Left colon (tissue), 2 donors: ENCODE measurements at regions not wholly inside any gene's neighbourhood (a gene's known extent, or its start where the extent isn't known, plus 50 kb on each side); places are given as distances from the start of the nearest gene placed in this dataset.

ENCODE experiments used
- ATAC-seq: fragments of 200-7000 bp; cut with Tn5 transposase; one replicate; pipeline ENCODE4 v1.9.1; 2020; ENCODE audit warnings: mild to moderate bottlenecking, moderate library complexity
- DNase-seq, 2 donors: peaks; one replicate each; pipeline ENCODE4 v3.0.0-alpha.2; 2020
- intact Hi-C, 2 donors: fragments of 100-400 bp; cut with DNase I in 1 of 2; cut with micrococcal nuclease in 1 of 2; formaldehyde crosslinking; loops; one replicate each; pipeline versions ENCODE4 v1.11.2 to v1.14.0; 2022; cut with DNase I, micrococcal nuclease
- donor health status: DM: no; HTN: no; CAD: no.
- donor health status: DM: yes; HTN: yes; CAD: no.

DNA sequence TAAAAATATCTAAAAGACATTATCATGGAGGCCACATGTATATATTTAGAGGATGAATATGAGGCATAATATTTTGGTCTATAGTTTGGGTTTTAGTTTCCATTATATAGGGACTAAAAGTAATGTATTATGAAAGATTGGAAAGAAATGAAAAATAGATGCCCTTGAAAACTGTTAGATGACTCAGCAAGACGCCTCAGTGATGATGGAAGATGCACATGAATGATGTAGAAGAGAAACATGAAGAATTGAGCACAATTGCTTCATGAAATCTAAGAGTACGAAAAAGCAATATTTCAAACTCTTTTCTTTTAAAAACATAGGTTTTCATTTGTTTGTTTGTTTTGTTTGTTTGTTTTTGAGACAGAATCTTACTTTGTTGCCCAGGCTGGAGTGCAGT, 89.8 kb downstream of the ARL4A start:
- intact Hi-C loops, result no loop called here
- DNase-seq, result no peak
- no peak for ATAC-seq

DNA sequence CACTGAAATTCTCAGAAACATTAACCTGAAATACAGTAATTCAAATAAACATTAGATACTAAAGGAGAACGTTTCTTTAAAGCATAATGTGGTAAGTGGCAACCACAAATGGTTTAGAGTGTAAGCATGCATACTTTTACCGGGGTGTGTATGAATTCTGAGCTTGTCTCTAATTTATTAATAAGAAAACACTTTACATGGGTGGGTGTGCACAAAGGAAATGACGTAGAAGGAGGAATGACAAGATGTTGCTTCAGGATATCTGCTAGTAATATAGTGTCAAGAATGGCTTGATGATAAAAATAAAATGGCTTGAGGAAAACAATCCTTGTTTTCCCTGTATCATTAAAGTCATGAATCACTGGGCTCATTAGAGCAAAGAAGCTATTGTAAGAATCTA, 92.5 kb downstream of the ARL4A start:
- no peak for ATAC-seq
- intact Hi-C loops, result no loop called here

DNA sequence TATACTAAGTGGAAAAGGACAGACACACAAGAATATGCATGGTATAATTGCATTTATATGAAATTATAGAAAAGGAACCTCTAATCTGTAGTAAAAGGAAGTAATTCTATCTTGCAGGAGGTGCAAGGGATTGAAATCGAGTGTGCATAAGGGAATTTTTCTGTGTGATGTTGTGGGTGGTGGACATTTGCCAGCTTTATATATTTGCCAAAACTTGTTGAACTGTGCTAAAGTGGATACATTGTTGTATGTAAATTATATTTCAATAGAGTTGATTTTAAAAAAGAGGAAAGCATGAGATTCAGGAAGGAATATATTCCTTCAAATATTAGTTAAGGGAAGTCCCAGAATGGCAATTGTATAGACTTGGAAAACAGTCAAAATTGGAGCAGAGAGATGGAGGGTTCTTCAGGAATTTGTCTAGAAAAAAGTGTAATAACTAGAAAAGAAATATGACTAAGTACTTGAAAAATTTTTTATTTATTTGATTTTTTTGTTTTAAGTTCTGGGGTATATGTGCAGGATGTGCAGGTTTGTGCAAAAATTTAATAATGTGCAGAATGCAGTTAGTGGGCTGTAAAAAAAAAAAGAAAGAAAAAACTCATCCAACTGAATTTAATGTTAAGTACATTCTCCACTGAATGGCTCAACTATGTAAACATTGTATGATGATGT, 96.1 kb downstream of the ARL4A start:
- DNase-seq, result no peak
- no peak for ATAC-seq
- intact Hi-C loops, result no loop called here

More for the DNA sequence above, 92.5 kb downstream of the ARL4A start:
- DNase-seq, result no peak

DNA sequence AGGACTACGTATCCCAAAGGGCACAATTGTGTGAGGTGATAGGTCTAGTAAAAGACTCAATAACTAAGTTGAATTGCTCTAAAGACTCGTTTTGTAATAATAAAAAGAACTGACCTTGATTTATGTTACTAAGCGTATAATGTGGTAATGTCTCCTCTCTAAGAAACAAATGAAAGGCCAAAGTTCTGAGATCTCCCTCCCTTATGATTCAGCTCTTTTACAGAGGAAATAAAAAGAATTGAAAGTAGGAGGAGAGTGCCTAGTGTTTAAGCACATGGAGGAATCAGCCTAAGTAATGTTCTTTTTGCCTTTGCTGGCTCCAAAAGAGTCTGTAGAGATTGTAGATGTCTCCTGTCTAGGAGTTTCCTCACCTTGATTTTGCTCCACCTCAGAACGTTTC, 98.0 kb downstream of the ARL4A start:
- ATAC-seq (peak; percentile 99), DNase-seq (no peak)
- intact Hi-C loops, result no loop called here

DNA sequence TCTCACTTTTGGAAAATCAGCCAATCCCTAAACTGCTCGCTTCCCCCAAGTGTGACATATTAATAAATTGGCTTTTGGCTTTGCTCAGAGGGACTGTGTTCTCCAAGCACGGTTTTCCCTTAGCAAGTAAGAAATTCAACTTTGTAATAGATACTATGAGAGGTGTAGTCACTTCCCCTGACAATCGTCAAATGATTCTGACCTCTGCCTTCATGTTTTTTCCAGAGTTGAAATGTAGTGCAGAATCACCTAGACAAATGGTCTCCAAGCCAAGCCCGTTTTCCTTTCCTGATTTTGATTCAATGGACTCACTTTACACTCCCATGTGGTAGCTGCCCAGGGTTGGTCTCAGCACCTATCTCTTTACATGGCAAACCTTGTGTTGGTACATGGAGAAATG, 99.1 kb downstream of the ARL4A start:
- no peak for DNase-seq
- ATAC-seq, result peak; percentile 15
- intact Hi-C loops, result no loop called here

DNA sequence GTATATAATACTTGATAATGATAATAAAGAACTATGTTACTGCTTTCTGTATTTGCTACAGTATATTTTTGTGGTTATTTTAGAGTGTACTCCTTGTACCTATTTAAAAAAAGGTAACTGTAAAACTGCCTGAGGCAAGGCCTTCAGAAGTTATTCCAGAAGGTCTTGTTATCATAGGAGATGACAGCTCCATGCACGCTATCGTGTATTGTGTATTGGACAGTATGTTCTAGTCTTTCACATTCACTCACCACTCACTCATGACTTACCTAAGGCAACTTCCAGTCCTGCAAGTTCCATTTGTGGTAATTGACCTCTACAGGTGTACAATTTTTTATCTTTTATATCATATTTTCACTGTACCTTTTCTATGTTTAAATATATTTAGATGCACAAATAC, 100.7 kb downstream of the ARL4A start:
- ATAC-seq (no peak), DNase-seq (no peak)
- intact Hi-C loops, result no loop called here

DNA sequence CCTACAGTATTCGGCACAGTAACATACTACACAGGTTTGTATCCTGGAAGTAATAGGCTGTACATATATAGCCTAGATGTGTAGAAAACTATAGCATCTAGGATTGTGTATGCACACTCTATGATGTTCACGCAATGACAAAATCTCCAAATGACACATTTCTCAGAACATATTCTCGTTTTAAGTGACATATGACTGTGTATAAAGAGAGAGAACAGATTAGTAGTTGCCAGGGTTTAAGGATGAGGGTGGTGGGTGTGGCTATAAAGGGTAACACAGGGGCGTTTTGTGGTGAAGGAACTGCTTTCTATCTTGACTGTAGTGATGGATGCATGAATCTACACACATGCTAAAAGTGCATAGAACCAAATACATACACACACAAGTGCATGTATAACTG, 101.2 kb downstream of the ARL4A start:
- DNase-seq, result no peak
- ATAC-seq, result no peak
- intact Hi-C loops, result no loop called here

DNA sequence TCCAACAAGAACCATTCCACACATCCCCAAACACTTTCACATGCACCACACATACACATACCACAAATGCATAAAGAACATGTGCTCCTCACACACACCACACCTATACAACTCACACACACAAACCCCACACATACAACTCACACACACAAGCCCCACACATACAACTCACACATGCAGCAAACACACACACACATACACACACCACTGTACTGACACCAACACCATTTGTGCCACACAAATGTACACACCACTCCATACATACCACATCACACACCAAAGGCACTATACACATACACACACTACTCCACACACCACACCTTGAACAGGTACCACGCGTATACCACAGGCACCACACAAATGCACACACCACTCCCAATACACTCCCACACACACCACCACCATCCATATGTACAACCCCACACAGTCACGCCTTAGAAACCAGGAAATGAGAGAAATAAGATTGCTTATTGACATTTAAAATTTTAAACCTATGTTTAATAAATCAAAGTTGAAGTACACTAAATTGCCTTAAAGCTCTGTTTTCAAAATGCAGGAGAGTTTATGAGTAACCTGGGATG, 107.4 kb downstream of the ARL4A start:
- no peak for DNase-seq
- intact Hi-C loops, result no loop called here
- ATAC-seq, result peak; percentile 80

DNA sequence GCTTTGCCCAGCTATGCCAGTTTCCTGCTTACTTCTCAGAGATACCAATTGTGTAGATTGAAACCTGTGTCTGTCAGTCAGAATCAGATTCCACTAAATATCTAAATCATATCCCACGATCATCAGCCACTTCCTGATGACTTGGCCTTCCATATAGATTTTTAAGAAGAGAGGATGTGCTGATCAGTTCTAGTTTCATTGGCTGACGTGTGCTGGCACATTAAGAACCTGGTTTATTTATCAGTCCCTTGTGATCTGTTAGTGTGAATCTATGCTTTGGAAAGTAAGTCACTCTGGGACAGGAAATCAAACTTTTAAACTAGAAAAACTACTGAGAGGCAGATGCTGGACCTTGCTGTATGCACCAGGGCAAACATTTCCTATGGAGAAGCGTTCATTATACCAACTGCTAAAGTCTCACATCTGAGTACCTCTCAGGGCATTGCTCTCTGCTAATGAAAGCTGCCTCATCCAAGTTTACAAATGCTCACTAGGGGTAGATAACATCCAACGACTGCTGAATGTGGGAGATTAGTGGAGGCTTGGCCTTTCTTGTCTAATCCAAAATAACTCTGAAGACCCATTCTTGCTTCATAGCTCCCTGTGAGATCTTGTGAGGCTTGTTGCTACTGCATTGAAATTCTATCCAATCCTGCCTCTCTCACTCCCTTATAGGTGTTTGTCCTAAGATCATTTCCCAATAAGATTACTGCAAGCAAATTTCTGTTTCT, 109.1 kb downstream of the ARL4A start:
- DNase-seq (no peak), ATAC-seq (no peak)
- intact Hi-C loops, result no loop called here

DNA sequence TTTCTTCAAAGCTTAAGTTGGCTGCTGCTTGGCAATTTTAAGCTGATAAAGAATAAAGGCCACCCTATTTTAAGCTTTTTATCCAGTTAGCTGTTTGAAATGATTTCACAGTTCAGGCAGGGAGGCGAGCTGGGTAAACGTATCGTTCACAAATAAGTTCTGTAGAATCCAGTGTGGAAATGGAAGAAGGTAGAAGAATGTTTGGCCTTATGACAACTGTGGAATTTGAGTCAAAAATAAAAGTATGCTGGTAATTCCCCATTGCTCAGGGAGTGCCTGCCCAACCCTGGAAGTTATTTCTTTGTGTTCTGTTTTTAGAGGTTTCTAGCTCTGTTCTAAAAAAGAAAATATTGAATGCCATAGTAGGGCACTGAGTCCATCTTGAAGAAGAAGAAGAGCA, 113.1 kb downstream of the ARL4A start:
- DNase-seq, result no peak
- intact Hi-C loops, result no loop called here

DNA sequence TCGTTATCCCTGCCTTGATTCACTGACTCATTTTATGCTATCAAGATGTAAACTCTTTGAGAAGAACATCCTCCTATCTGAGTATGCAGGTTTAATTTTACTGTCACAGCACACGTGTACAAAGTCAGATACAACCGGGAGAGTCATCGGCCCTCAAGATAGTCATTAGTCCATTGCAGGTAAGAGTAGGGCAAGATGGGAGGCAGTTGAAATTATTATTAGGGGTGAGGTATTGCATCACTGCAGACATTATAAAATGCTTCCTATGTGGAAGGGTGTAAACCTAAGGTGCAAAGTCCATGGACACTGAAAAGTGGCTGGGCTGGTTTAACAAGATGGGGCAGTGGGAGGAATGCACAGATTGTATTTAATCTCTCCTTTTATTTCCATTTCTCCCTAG, 113.7 kb downstream of the ARL4A start:
- ATAC-seq (peak; percentile 86), DNase-seq (peak; percentile 72)
- intact Hi-C loops, result no loop called here

More for the DNA sequence above, 113.1 kb downstream of the ARL4A start:
- ATAC-seq, result no peak

DNA sequence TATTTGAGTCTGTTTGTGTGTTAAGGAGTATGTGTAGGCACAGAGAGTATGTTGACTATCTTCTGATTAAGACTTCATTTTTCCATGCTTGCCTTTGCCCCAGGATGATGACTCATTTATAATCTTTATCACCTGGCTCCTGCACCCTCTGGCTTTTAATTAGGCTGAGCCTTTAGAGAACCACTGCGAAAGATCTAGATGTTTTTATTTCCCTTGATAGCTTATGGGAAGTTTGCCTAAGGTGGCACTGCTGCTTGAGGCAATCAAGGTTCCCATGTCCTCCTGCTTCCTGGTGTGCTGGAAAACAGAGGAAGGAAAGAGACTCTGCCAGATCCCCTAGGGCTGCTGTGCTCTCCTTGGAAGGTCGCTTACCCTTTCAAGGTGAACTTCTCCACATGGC, 114.6 kb downstream of the ARL4A start:
- DNase-seq, result peak; percentile 26 to 68
- intact Hi-C loops, result no loop called here
- peak; percentile 83 for ATAC-seq

DNA sequence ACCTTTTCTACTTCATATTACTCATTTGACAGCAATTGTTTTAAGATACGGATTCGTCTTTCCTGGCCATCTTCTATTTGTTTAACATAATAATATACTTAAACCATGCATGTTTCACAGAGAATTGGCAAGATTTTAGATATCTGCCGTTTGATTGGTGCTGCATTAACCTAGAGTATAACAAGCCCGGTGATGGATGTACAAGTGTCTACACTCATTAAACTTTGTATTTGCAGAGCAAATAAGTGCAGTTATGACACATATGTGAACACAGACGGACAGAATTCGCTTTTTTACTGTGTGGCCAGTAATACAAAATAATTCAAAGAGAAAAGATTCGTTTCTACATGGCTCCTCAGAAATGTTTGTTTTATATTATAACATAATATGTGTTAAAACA, 116.1 kb downstream of the ARL4A start:
- DNase-seq (no peak), ATAC-seq (no peak)
- intact Hi-C loops, result no loop called here

DNA sequence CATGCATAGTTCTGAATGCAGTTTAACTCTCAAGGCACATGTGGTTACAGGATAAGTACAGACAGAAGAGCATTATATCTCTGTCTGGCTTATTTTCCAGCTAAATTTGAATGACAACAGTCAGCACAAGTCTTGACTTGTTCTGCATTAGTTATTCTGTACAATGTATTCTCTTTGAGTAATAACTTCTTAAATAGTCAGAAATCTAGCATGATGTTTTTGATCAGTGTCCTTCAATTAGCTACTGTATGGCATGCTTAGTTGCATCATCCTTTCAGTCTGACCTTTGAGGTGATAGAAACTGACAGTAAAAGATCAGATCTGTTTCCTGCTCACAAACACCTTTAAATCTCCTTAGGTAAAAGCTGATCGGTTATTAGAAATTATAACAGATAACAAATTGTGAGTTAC, 118.1 kb downstream of the ARL4A start:
- intact Hi-C loops, result no loop called here
- no peak for DNase-seq
- no peak for ATAC-seq

DNA sequence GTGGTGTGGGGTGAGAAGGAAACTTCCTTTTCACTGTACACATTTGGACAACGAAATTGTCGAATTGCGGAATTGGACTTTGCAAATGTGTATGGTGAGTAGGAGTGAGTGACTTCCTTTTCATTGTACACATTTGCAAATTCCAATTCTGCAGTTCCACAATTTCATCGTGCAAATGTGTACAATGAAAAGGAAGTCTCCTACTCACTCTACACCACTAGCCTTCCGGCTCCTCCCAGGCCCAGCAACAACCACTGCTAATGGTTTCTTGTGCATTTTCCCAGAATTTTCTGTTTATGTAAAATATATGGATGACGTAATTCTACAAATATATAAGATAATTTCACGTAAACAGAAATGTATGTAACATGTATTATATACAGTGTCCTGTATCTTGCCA, 118.5 kb downstream of the ARL4A start:
- intact Hi-C loops, result no loop called here
- no peak for ATAC-seq
- no peak for DNase-seq

DNA sequence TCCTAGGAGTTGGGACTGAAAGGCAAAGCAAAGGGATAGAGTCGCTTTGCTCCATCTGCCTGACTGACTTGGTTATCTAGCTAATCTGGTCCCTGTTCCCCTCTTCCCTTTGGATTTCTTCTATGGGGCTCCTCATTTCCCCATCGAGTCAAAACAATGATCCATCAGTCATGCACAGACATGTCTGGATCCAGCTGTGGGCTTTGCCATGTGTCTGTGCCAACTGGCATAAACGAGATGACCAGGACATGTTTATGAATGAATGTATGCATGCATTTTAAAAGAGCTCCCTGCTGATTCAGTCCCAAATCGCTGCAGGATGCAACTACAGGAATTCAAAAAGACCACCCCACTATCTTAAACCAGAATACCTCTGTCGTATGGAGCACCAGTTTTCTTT, 122.0 kb downstream of the ARL4A start:
- intact Hi-C loops, result no loop called here
- ATAC-seq, result no peak
- DNase-seq, result no peak

DNA sequence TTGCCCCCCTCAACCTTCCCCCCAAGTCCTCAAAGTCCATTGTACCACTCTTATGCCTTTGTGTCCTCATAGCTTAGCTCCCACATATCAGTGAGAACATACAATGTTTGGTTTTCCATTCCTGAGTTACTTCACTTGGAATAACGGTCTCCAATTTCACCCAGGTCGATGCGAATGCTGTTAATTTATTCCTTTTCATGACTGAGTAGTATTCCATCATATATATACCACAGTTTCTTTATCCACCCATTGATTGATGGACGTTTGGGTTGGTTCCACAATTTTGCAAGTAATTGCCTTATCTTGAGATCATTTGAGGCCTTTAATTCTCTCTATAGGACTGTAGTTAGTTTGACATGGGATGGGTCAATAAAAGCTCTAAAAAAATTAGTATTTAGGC, 124.7 kb downstream of the ARL4A start:
- DNase-seq (no peak), ATAC-seq (no peak)
- intact Hi-C loops, result no loop called here

DNA sequence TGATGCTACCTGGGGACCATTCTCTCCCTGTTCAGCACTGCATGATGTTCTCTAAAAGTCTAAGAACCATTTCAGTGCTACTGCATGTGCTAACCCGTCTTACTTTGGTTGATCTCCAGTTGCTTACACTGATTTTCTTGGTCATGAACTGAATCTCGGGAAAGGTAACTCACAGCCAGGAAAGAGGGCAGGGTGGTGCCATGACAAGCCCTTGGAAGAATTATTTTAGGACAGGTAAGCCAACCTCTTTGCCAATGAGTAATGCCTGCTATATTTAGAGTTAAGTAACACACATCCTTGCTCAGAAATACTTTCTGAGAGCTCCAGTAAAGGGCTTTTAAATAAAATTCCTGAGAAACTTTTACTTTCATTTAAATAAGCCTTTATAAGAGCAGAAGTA, 126.7 kb downstream of the ARL4A start:
- intact Hi-C loops, result no loop called here
- ATAC-seq, result no peak
- no peak for DNase-seq

DNA sequence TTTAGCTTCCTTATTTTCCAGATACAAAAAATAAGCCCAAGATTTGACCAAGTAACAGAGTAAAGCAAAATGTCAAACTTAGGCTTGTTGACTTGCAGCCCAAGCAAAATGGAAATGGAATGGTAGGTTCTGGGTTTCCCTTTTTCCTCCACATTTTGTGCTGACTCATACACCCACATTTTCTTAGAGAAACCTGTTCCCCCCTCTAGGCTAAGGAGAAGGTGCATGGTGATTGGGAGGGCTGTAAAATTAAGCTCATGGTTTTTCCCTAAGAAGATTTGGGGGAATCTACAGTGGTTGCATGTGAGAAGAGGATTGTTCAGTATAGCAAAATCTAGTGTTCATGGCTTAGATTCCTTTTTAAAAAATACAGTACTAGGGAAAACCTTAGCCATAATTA, 127.4 kb downstream of the ARL4A start:
- intact Hi-C loops, result no loop called here

DNA sequence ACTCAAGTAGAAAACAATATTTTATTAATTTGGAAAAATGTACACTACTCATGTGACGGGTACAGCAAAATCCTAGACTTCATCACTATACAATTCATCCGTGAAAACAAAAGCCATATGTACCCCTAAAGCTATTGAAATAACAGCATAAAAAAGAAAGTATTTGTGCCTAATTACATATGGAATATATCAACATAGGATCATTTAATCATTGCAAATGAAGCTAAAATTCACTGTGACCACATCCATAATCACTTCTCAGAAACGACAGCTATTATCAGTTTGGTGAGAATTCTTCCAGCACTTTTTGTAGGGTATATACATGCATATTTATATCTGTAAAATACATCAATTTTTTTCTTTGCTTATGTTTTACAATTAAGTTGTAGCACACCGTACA, 128.0 kb downstream of the ARL4A start:
- ATAC-seq, result no peak
- intact Hi-C loops, result no loop called here
- DNase-seq, result no peak

More for the DNA sequence above, 127.4 kb downstream of the ARL4A start:
- no peak for ATAC-seq
- no peak for DNase-seq

DNA sequence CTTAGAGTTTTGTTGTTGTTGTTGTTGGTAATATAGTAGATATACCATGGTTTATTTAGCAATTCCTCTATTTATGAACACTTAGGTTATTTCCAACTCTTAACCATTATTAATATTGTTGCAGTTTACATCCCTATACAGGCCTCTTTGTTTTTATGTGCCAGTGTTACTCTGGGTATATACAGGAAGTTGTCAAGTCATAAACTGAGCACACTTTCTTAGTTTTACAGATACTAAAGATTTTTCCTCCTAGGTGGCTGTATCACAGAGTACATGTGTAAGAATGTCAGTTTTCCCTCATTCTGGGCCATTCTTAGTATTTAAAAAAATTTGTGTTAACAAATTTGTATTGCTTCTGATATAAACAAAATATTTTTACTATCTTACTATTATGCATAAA, 128.4 kb downstream of the ARL4A start:
- DNase-seq, result no peak
- intact Hi-C loops, result no loop called here
- ATAC-seq, result peak; percentile 92
